Parathyroid adenoma (tissue), 2 donors: ENCODE measurements at regions not wholly inside any gene's neighbourhood (a gene's known extent, or its start where the extent isn't known, plus 50 kb on each side); places are given as distances from the start of the nearest gene placed in this dataset.

Experiments
- H2AFZ ChIP-seq: fragments of 300-600 bp; sonication (generic); one replicate; pipeline ENCODE4 v1.7.0; 2017; ENCODE audit warnings: antibody characterized with exemption, mild to moderate bottlenecking
- H3K27ac ChIP-seq: fragments of 300-600 bp; sonication (generic); one replicate; pipeline ENCODE4 v1.7.0; 2017
- H3K27me3 ChIP-seq: fragments of 300-600 bp; sonication (generic); one replicate; pipeline ENCODE4 v1.7.0; 2017; ENCODE audit warnings: low read length; ENCODE audit not compliant: control insufficient read depth, insufficient read depth
- H3K36me3 ChIP-seq: fragments of 300-600 bp; sonication (generic); one replicate; pipeline ENCODE4 v1.7.0; 2017; ENCODE audit warnings: low read length; ENCODE audit not compliant: control insufficient read depth, insufficient read depth
- H3K4me1 ChIP-seq: fragments of 300-600 bp; sonication (generic); one replicate; pipeline ENCODE4 v1.7.0; 2017; ENCODE audit warnings: control low read depth
- H3K4me2 ChIP-seq: fragments of 300-600 bp; sonication (generic); one replicate; pipeline ENCODE4 v1.7.0; 2017; ENCODE audit warnings: low read length
- H3K4me3 ChIP-seq: fragments of 300-600 bp; sonication (generic); one replicate; pipeline ENCODE4 v1.7.0; 2017; ENCODE audit warnings: low read depth, low read length
- H3K79me2 ChIP-seq: fragments of 300-600 bp; sonication (generic); one replicate; pipeline ENCODE4 v1.7.0; 2017; ENCODE audit warnings: control low read depth
- H3K9ac ChIP-seq: fragments of 300-600 bp; sonication (generic); one replicate; pipeline ENCODE4 v1.7.0; 2017; ENCODE audit warnings: mild to moderate bottlenecking
- H3K9me3 ChIP-seq: fragments of 300-600 bp; sonication (generic); one replicate; pipeline ENCODE4 v1.7.0; 2017; ENCODE audit warnings: low read length; ENCODE audit not compliant: control insufficient read depth
- CTCF ChIP-seq: fragments of 300-600 bp; sonication (generic); IDR thresholded peaks from one replicate; pipeline ENCODE4 v1.7.0; 2017; ENCODE audit warnings: antibody characterized with exemption, mild to moderate bottlenecking
- donor health status: primary hyperparathyroidism.

GRCh38 chr21:28378026-28378425 lies 614.7 kb downstream of the LTN1 start:
- no peaks in the 10 kb centered on the region for H3K36me3 ChIP-seq
- no peak overlapping the region for H3K4me2 ChIP-seq
- H3K4me1 ChIP-seq: no peaks in the 10 kb centered on the region
- TF ChIP-seq CTCF: no peak
- no peak overlapping the region for H2AFZ ChIP-seq
- no peak overlapping the region for H3K27ac ChIP-seq
- H3K4me3 ChIP-seq: no peak overlapping the region
- no peaks in the 10 kb centered on the region for H3K9me3 ChIP-seq
- no peaks in the 10 kb centered on the region for H3K27me3 ChIP-seq
- no peaks in the 10 kb centered on the region for H3K79me2 ChIP-seq
- no peak overlapping the region for H3K9ac ChIP-seq

GRCh38 chr21:28375708-28376385 lies 616.8 kb downstream of the LTN1 start:
- Histone ChIP-seq H3K79me2 (no peaks in the 10 kb centered on the region), H3K36me3 (no peaks in the 10 kb centered on the region), H3K27ac (no peak overlapping the region), H3K4me1 (no peaks in the 10 kb centered on the region), H3K4me3 (no peak overlapping the region), H3K9ac (no peak overlapping the region), H3K4me2 (no peak overlapping the region), H2AFZ (no peak overlapping the region), H3K27me3 (no peaks in the 10 kb centered on the region), H3K9me3 (no peaks in the 10 kb centered on the region)
- no peak for TF ChIP-seq CTCF

- no peak overlapping the region for H3K4me2 ChIP-seq
- H3K9me3 ChIP-seq: no peaks in the 10 kb centered on the region
- H3K27ac ChIP-seq: no peak overlapping the region
- H2AFZ ChIP-seq: no peak overlapping the region
- no peaks in the 10 kb centered on the region for H3K36me3 ChIP-seq
- no peak for TF ChIP-seq CTCF
- no peak overlapping the region for H3K4me3 ChIP-seq
- H3K79me2 ChIP-seq: no peaks in the 10 kb centered on the region
- no peak overlapping the region for H3K9ac ChIP-seq
- H3K4me1 ChIP-seq: no peaks in the 10 kb centered on the region
- no peaks in the 10 kb centered on the region for H3K27me3 ChIP-seq
These were observed 617.8 kb downstream of the LTN1 start for GRCh38 chr21:28374881-28375280.

GRCh38 chr21:28371713-28372112 lies 621.0 kb downstream of the LTN1 start:
- Histone ChIP-seq H3K9ac (no peak overlapping the region), H3K36me3 (no peaks in the 10 kb centered on the region), H3K27ac (no peak overlapping the region), H3K27me3 (no peaks in the 10 kb centered on the region), H3K4me1 (no peaks in the 10 kb centered on the region), H3K4me3 (no peak overlapping the region), H3K9me3 (no peaks in the 10 kb centered on the region), H3K4me2 (no peak overlapping the region), H3K79me2 (no peaks in the 10 kb centered on the region), H2AFZ (no peak overlapping the region)
- TF ChIP-seq CTCF: no peak

- Histone ChIP-seq H2AFZ (no peak overlapping the region), H3K27ac (no peak overlapping the region), H3K4me1 (no peaks in the 10 kb centered on the region), H3K4me3 (no peak overlapping the region), H3K36me3 (no peaks in the 10 kb centered on the region), H3K9ac (no peak overlapping the region), H3K79me2 (no peaks in the 10 kb centered on the region), H3K27me3 (no peaks in the 10 kb centered on the region), H3K9me3 (no peaks in the 10 kb centered on the region), H3K4me2 (no peak overlapping the region)
- TF ChIP-seq CTCF: no peak
These were observed 633.4 kb downstream of the LTN1 start for GRCh38 chr21:28359300-28359699.
